ENCODE measurements at regions not wholly inside any gene's neighbourhood (a gene's known extent, or its start where the extent isn't known, plus 50 kb on each side); places are given as distances from the start of the nearest gene placed in this dataset.

- TF ChIP-seq CTCF (IDR thresholded peaks at IDR 0.05; ENCODE audit: low read depth, low read length) (no peak), EZH2phosphoT487 (IDR thresholded peaks at IDR 0.05; ENCODE audit: low read depth) (no peak)
Measured at GRCh38 chr11:116171271-116172140, 601.3 kb downstream of the BUD13 start.

Data from OCI-LY3 (cell line).